SU-DHL-6 (cell line): ENCODE measurements at regions not wholly inside any gene's neighbourhood (a gene's known extent, or its start where the extent isn't known, plus 50 kb on each side); places are given as distances from the start of the nearest gene placed in this dataset.

Source experiments
- H2AFZ ChIP-seq: fragments of 200-600 bp; sonication (generic); 2 replicates; pipeline ENCODE4 v1.6.1; 2014; ENCODE audit warnings: low read depth, mild to moderate bottlenecking, moderate library complexity, mixed read lengths, antibody characterized with exemption, low read length; ENCODE audit not compliant: severe bottlenecking
- H3F3A ChIP-seq: fragments of 200-600 bp; shearing (Covaris generic); 2 replicates; pipeline ENCODE4 v1.6.0; 2016; ENCODE audit warnings: antibody characterized with exemption, mild to moderate bottlenecking; ENCODE audit not compliant: insufficient read depth
- H3K27ac ChIP-seq: fragments of 200-600 bp; sonication (generic); 2 replicates; pipeline ENCODE4 v1.5.1; 2016; ENCODE audit warnings: low read depth, mild to moderate bottlenecking, low read length, moderate library complexity, mixed read lengths
- H3K27me3 ChIP-seq: fragments of 200-600 bp; sonication (generic), shearing (Covaris generic); 2 replicates; pipeline ENCODE4 v1.6.0; 2014; ENCODE audit warnings: mild to moderate bottlenecking, low read length
- H3K36me3 ChIP-seq: fragments of 200-600 bp; sonication (generic); 2 replicates; pipeline ENCODE4 v1.6.1; 2014; ENCODE audit warnings: mild to moderate bottlenecking, low read length, mixed read lengths
- H3K4me2 ChIP-seq: fragments of 300-600, 200-600 bp; shearing (Covaris generic), sonication (generic); 2 replicates; pipeline ENCODE4 v1.6.0; 2014; ENCODE audit warnings: low read length, low read depth, mild to moderate bottlenecking; ENCODE audit not compliant: poor library complexity, severe bottlenecking
- H3K4me3 ChIP-seq: fragments of 200-600 bp; sonication (generic); 2 replicates; pipeline ENCODE4 v1.5.1; 2014; ENCODE audit warnings: antibody characterized with exemption, low read length, mild to moderate bottlenecking, mixed read lengths; ENCODE audit not compliant: insufficient read depth, poor library complexity, severe bottlenecking
- H3K79me2 ChIP-seq: fragments of 200-600 bp; sonication (generic); 2 replicates; pipeline ENCODE4 v1.6.1; 2014; ENCODE audit warnings: mild to moderate bottlenecking, low read length, moderate library complexity; ENCODE audit not compliant: insufficient read depth
- H3K9ac ChIP-seq: fragments of 200-600 bp; sonication (generic); 2 replicates; pipeline ENCODE4 v1.7.0; 2014; ENCODE audit warnings: mild to moderate bottlenecking, low read length
- H3K9me2 ChIP-seq: fragments of 200-600 bp; sonication (generic); replicated peaks from 2 replicates; pipeline ENCODE4 v1.6.1; 2014; ENCODE audit warnings: low read length; ENCODE audit not compliant: insufficient read depth
- H3K9me3 ChIP-seq: fragments of 200-600 bp; sonication (generic); 2 replicates; pipeline ENCODE4 v1.6.1; 2014; ENCODE audit warnings: low read length, mixed read lengths; ENCODE audit not compliant: insufficient read depth
- H4K20me1 ChIP-seq: fragments of 200-600 bp; sonication (generic); 2 replicates; pipeline ENCODE4 v1.6.1; 2014; ENCODE audit warnings: low read depth, mild to moderate bottlenecking, antibody characterized with exemption, low read length, moderate library complexity, mixed read lengths
- CTCF ChIP-seq: fragments of 200-600 bp; sonication (generic); IDR thresholded peaks from one replicate; pipeline ENCODE4 v1.5.1; 2017; ENCODE audit warnings: antibody characterized with exemption, mild to moderate bottlenecking, low read length, moderate library complexity; ENCODE audit not compliant: insufficient read depth, poor library complexity, severe bottlenecking
- EZH2phosphoT487 ChIP-seq: fragments of 200-600 bp; sonication (generic), shearing (Covaris generic); conservative IDR thresholded peaks from 2 replicates; pipeline ENCODE4 v1.6.1; 2018; ENCODE audit warnings: mild to moderate bottlenecking, antibody characterized with exemption, low read length, moderate library complexity, mixed read lengths

- H3K9ac ChIP-seq = no peak overlapping the region
- no peaks in the 10 kb centered on the region for H3F3A ChIP-seq
- H3K9me2 ChIP-seq = no peaks in the 10 kb centered on the region
- H3K36me3 ChIP-seq = no peaks in the 10 kb centered on the region
- H3K4me2 ChIP-seq = no peak overlapping the region
- no peaks in the 10 kb centered on the region for H3K27me3 ChIP-seq
- no peaks in the 10 kb centered on the region for H4K20me1 ChIP-seq
- no peak overlapping the region for H2AFZ ChIP-seq
- no peak overlapping the region for H3K4me3 ChIP-seq
- H3K27ac ChIP-seq = no peak overlapping the region
- H3K9me3 ChIP-seq = no peaks in the 10 kb centered on the region
- no peaks in the 10 kb centered on the region for H3K79me2 ChIP-seq
- TF ChIP-seq EZH2phosphoT487 = no peak
- TF ChIP-seq CTCF = no peak
These were observed 101.7 kb upstream of the FN1 start for GRCh38 chr2:215537611-215538010.

DNA sequence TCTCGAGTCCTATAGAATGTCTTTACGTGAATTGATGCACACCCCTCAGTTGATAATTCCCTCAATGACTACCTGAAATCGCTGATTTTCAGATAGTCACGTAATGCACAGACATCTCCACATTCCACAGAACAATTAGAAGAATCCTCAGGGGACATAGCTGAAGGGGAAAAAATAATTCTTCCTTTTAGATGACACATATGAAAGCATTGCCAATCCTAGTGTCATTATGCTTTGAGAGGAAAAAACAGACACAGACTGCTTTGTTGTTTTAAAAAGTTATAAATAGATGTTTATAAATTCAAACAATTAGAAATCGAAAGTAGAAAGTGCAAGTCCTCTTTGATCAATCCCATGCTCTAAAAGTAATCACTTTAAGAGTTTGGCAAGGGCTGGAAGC lies 100.6 kb upstream of the FN1 start:
- Histone ChIP-seq H3K79me2 (no peaks in the 10 kb centered on the region), H3K9me2 (no peaks in the 10 kb centered on the region), H3K27ac (no peak overlapping the region), H3K27me3 (no peaks in the 10 kb centered on the region), H3K4me2 (no peak overlapping the region), H3K36me3 (no peaks in the 10 kb centered on the region), H3K4me3 (no peak overlapping the region), H4K20me1 (no peaks in the 10 kb centered on the region), H3F3A (no peaks in the 10 kb centered on the region), H3K9ac (no peak overlapping the region), H2AFZ (no peak overlapping the region), H3K9me3 (no peaks in the 10 kb centered on the region)
- TF ChIP-seq EZH2phosphoT487 = no peak
- TF ChIP-seq CTCF = no peak

- Histone ChIP-seq H3K79me2 (no peaks in the 10 kb centered on the region), H3K27ac (no peak overlapping the region), H3K4me2 (no peak overlapping the region), H3F3A (no peaks in the 10 kb centered on the region), H4K20me1 (no peaks in the 10 kb centered on the region), H2AFZ (no peak overlapping the region), H3K9ac (no peak overlapping the region), H3K4me3 (no peak overlapping the region), H3K9me3 (no peaks in the 10 kb centered on the region), H3K27me3 (no peaks in the 10 kb centered on the region), H3K9me2 (no peaks in the 10 kb centered on the region), H3K36me3 (no peaks in the 10 kb centered on the region)
- no peak for TF ChIP-seq CTCF
- TF ChIP-seq EZH2phosphoT487 = no peak
These were observed 99.9 kb upstream of the FN1 start for GRCh38 chr2:215535741-215536140.
